RPMI8226 (cell line): ENCODE measurements at regions not wholly inside any gene's neighbourhood (a gene's known extent, or its start where the extent isn't known, plus 50 kb on each side); places are given as distances from the start of the nearest gene placed in this dataset.

ENCODE experiments used
- DNase-seq: peaks from one replicate; pipeline ENCODE4 v3.0.0-alpha.2; 2015

DNA sequence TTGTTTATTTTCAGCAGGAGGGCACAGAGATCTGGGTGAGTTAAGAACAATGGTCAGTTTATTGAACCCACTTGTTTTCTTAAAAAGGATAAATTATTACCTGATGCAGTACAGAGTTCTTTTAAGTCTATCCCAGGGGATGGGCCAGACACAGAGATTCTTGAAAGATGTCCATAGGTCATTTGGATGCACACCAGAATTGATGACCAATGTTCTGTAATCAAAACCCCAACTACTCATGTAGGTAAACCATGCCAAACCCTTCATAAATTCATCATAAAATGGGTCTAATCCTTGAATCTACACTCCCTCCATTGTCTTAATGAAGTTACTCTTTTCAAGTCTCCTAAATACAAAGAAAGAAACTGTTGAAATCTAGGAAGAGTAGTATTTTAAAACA, 273.0 kb upstream of the COL8A1 start:
- DNase-seq = no peak

DNA sequence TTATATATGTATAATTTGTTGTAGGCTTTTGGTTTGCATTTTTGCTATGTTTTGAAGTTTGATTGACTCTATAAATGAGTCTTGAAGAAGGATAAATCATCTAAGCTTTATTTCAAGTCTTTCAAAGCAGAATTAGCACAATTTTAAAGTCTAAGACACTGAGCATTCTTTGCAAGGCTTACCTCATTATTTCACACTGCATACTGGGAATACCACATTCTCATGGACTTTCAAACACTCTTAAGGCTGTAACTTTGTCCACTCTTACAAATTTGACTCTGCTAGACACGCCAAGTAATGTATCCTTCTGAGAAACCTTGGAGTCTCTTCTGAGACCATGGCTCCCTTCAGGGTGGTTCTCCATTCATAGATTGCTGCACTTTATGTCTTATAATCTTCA, 281.3 kb upstream of the COL8A1 start:
- no peak for DNase-seq

DNA sequence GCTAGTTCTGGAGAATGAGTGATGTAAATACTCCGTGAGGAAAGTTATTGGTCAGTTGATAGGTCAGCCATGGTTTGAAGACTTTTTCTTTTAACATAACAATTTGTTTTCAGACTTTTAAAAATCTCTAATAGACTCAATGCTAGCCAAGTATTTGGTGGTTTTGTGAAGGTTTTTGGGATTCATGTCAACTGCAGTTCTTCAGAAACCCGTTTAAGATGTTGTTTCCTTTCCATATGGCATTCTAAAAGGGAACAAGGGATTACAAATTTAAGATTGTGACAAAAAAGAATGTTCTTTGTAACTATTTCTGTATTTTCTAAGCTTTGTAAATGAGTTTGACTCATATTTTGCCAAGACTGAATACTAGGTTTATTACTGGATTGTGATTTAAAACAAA, 281.7 kb upstream of the COL8A1 start:
- DNase-seq = no peak

GRCh38 chr3:99355465-99355864, 282.9 kb upstream of the COL8A1 start:
- no peak for DNase-seq

- DNase-seq = no peak
Measured at GRCh38 chr3:99352811-99353210, 285.6 kb upstream of the COL8A1 start.

- DNase-seq = no peak
Measured at GRCh38 chr3:99351122-99351521, 287.3 kb upstream of the COL8A1 start.

GRCh38 chr3:99348451-99348850, 289.9 kb upstream of the COL8A1 start:
- no peak for DNase-seq

GRCh38 chr3:99344216-99344615, 294.2 kb upstream of the COL8A1 start:
- no peak for DNase-seq

DNA sequence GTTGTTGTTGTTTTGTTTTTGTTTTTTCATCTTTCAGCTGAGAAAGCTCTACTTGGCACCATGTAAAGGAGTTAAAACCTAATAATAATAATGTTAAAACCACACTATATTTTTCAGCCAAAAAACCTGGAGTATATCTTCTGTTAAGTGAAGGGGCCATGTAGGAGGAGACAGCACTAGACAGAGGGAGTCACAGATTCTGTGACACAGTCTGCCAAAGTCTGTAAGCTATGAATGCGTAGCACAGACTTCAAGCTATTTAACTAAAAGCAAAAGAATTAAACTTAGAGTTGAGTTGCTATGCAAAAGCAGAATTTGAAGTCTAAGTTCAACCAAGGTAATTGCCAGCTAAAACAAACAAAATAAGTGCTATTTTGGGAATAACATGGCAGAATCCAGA, 296.0 kb upstream of the COL8A1 start:
- DNase-seq = no peak

GRCh38 chr3:99339222-99339621, 299.2 kb upstream of the COL8A1 start:
- DNase-seq = no peak

DNA sequence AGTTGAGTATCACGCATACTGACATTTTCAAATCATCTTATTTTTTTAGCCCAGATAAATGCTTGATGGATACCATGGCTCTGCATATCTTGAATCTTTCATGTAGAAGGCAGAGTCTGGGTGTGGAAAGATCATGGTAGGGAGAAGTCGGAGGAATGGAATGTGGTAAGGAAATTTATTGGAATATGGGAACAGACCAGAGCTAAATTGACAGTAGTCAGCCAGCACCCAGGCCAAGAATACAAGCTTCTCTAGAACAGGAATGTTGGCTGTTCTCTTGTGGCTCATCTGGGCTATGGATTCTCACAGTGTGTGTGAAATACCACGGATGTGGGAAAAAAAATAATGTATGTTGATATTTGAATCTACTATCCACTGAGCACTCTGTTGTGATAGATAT, 305.7 kb upstream of the COL8A1 start:
- no peak for DNase-seq

DNA sequence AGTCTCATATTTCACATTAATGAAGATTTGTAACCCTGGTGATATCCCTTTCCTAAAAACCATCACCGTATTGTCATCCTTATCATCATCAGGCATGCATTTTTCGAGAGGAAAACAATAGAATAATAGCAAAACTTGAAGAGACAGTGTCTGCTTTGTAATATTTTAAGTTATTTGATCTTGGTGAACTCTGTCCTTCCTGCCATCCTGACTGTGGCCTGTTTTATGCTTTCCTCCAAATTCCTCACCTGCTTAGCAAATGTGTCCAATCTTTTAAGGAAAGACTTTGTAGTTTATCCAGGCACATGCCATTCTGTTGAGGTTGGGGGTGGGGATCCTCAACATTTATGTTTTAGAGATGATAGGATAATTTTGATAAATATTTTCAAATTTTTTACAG, 306.1 kb upstream of the COL8A1 start:
- no peak for DNase-seq

DNA sequence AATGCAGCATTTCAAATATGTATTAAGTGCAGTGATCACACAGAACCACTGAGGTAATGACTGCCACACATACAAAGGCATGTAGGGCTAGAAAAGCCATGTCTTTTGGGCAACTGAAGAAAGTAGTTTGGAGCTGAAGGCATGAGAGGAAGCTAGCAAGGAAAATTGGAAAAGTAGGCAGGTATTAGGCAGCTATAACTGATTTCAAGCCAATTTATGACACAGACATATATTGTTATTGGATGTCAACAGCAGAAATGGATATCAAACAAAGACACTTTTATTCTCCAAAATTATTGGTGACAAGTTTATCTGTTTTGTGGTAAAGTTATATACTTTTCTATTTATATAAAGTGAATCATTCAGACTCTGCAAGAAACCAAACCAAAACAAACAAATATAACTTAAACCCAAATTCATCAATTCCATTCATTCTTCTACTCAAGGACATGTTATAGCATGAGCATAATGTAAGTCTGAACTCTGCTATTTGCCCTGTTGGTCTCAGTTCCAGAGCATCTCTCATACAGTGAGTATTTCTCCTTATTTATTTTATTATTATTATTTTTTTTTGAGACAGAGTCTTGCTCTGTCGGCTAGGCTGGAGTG, 307.4 kb upstream of the COL8A1 start:
- DNase-seq = no peak

- no peak for DNase-seq
Measured at GRCh38 chr3:99330281-99330680, 308.1 kb upstream of the COL8A1 start.

DNA sequence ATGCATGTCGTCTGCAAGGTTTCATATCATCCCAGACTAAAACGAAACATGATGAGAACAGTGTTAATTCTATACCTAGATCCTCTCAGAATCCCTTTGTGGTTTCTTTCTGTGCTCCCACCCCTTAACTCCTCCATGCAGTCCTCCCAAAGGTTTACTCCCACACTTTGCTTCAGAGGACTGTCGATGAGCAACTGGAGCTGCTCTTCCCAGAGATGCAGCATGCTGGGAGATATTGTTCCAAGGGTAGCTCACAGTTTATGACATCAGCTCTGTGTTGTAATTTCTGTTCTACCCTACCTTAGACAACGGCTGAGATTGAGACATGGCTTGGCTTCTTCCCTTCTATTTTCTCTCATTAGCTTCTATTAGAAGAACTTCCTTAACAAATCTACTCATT, 313.0 kb upstream of the COL8A1 start:
- DNase-seq = no peak

DNA sequence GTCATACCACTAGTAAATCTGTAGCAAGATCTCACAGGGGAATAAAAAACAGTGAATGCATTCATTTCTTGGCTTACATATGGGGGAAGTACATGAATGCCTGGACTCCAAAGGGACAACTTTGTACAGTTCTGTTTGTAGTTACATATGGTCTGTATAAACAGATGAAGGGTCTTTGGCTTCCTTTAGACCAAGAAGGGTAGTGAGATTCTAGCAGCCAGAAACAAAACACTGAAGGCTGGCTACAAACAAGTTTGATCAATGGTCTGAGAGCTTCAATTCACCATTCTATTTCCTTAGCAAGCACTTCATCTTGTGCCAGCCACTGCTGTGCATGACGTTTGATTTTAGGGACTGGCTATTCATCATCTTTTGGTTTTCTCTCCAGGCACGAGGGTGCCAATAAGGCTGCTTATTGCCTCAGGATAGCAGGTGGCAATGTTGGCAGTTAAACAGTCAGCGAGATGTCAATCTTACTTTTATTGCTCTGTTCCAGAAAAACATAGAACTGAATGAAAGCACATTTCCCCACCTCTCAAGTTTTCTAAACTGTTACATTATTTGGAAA, 313.7 kb upstream of the COL8A1 start:
- DNase-seq = peak; percentile 3

- DNase-seq = no peak
Measured at GRCh38 chr3:99323940-99324339, 314.5 kb upstream of the COL8A1 start.

DNA sequence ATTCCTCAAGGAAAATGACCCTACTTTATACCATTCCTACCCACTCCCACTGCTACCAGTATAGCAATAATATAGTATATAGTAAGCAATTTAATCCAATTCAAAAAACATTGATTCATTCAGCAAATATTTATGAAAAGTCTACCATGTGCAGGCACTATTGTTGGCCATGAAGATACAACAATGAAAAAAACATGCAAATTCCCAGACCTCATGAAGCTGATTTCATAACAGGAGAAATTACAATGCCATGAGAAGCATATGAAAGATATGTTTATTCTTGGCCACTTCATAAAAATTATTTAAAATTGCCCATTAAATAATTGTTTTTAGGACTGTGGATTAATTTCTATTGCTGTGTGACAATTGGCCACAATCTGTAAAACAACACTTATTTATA, 315.8 kb upstream of the COL8A1 start:
- DNase-seq = no peak

- no peak for DNase-seq
Measured at GRCh38 chr3:99321261-99321660, 317.1 kb upstream of the COL8A1 start.

DNA sequence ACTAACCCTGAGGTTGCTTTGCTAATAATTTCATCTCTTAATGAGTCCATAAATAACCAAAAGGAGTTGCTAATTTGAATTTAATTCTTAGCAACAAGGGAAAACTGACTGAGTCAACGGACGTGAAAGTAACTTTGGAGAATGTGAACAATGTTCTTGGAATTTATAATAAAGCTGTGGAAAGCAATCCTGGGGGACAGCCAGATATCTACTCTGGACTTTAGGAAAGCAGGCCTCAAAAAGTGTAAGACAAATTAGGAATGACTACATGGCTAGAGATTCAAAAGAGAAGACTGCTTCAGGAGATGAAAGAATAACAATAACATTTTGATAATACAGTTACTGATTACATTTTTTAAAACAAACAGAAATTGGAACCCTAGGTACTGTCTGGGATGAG, 318.4 kb upstream of the COL8A1 start:
- DNase-seq = no peak

GRCh38 chr3:99319450-99319849, 318.9 kb upstream of the COL8A1 start:
- no peak for DNase-seq

DNA sequence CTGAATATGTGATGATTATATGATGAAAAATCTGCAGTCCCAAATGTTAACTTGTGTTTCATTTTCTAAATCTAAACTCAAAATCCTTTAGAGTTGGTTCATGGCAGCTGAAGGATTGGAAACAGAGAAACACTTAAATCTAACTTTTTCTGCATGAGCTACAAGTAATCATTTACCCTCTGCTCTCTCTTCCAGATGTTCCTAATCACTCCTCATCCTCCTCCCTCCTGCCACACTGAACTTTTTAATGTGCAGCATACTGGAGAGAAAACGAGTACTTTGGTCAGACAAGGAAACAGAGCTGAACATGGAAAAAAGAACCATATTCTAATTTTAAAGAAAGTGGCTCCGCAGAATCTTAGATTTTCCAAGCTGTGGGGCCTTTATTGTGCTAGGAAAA, 321.2 kb upstream of the COL8A1 start:
- DNase-seq = no peak

DNA sequence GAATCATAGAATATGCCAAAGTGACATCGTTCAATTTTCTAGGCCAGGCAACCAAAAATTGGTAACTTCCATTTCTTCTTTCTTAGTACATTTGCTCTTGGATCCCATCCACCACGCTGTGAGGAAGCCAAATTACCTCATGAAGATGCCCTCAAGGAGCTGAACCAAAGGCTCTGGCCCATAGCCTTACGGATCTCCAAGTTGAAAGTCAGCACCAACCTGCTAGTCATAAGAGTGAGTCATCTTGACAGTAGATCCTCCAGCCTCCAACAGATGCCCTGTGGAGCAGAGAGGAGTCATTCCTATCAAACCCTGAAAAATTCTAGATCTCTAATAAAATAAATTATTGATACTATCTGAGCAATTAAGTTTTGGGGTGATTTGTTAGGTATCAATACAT, 322.5 kb upstream of the COL8A1 start:
- no peak for DNase-seq

- no peak for DNase-seq
Measured at GRCh38 chr3:99313485-99313884, 324.9 kb upstream of the COL8A1 start.

DNA sequence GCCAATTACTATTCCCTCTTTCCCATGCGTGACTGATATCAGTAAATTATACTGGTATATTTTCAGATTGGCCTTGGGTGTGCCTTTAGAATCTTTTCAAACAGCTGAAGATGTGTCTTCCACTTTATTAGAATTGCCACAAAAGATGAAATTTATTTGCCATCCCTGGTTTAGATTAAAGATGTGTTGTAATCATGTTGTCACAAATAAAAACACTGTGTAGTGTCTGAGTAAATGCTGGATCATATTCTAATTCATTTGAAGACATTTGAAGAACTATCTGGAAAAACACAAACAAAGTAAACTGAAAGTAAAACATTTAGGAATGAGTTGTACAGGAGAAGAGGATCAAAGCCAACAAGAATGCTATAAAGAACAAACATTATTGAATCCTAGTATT, 339.7 kb upstream of the COL8A1 start:
- DNase-seq = no peak

- no peak for DNase-seq
Measured at GRCh38 chr3:99295836-99296235, 342.6 kb upstream of the COL8A1 start.
